PC-3 (cell line): ENCODE measurements at regions not wholly inside any gene's neighbourhood (a gene's known extent, or its start where the extent isn't known, plus 50 kb on each side); places are given as distances from the start of the nearest gene placed in this dataset.

Experiments
- CTCF ChIP-seq: fragments of 300-600 bp; sonication (generic); conservative IDR thresholded peaks from 2 replicates; pipeline ENCODE4 v1.5.1; 2017; ENCODE audit warnings: antibody characterized with exemption, low read depth, mild to moderate bottlenecking, low read length
- EZH2phosphoT487 ChIP-seq: fragments of 300-600 bp; sonication (generic); IDR thresholded peaks from 2 replicates; pipeline ENCODE4 v1.6.1; 2018; ENCODE audit warnings: mild to moderate bottlenecking, antibody characterized with exemption, low read length, borderline replicate concordance

DNA sequence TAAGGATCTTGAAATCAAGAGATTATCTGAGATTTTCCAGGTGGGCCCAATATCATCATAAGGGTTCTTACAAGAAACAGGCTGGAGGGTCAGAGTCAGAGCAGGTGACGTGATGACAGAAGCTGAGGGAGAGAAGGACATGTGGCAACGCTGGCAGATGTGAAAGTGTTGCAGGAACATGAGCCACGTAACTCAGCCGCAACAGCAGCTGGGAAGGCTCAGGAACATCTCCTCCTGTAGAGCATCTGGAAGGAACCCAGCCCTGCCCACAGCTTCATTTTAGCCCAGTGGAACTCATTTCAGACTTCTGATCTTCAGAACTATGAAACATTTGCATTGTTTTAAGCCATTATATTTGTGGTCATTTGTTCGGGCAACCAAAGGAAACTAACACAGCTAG lies 156.3 kb upstream of the VEGFC start:
- TF ChIP-seq CTCF (no peak), EZH2phosphoT487 (no peak)
